NCI-H2107 treated with DMSO at 0.1 percent for 48 hours (cell line): ENCODE measurements at regions not wholly inside any gene's neighbourhood (a gene's known extent, or its start where the extent isn't known, plus 50 kb on each side); places are given as distances from the start of the nearest gene placed in this dataset.

Experiments
- DNase-seq: peaks from one replicate; lab custom pipeline; 2025; ENCODE audit not compliant: unreplicated experiment; lab: John Stamatoyannopoulos, UW

- DNase-seq, result no peak
These were observed 199.5 kb upstream of the PLEKHG7 start for GRCh38 chr12:92503029-92503931.

- DNase-seq, result no peak
These were observed 200.3 kb upstream of the PLEKHG7 start for GRCh38 chr12:92502417-92503028.

GRCh38 chr12:92496790-92497189 lies 206.0 kb upstream of the PLEKHG7 start:
- DNase-seq, result no peak

GRCh38 chr12:92495108-92495507 lies 207.7 kb upstream of the PLEKHG7 start:
- no peak for DNase-seq

GRCh38 chr12:92493816-92494215 lies 209.0 kb upstream of the PLEKHG7 start:
- no peak for DNase-seq

GRCh38 chr12:92492995-92493394 lies 209.8 kb upstream of the PLEKHG7 start:
- DNase-seq, result no peak

- no peak for DNase-seq
These were observed 210.5 kb upstream of the PLEKHG7 start for GRCh38 chr12:92492291-92492690.

- DNase-seq, result no peak
These were observed 213.0 kb upstream of the PLEKHG7 start for GRCh38 chr12:92489781-92490180.

GRCh38 chr12:92488735-92489134 lies 214.1 kb upstream of the PLEKHG7 start:
- DNase-seq, result no peak

GRCh38 chr12:92487138-92487485 lies 215.7 kb upstream of the PLEKHG7 start:
- DNase-seq, result no peak

GRCh38 chr12:92486443-92487137 lies 216.2 kb upstream of the PLEKHG7 start:
- no peak for DNase-seq

- no peak for DNase-seq
These were observed 217.1 kb upstream of the PLEKHG7 start for GRCh38 chr12:92485351-92486348.

GRCh38 chr12:92482599-92482998 lies 220.2 kb upstream of the PLEKHG7 start:
- DNase-seq, result no peak

- no peak for DNase-seq
These were observed 221.7 kb upstream of the PLEKHG7 start for GRCh38 chr12:92481066-92481465.

- no peak for DNase-seq
These were observed 224.1 kb upstream of the PLEKHG7 start for GRCh38 chr12:92478692-92479091.

GRCh38 chr12:92476844-92477243 lies 225.9 kb upstream of the PLEKHG7 start:
- DNase-seq, result no peak

GRCh38 chr12:92473564-92473963 lies 229.2 kb upstream of the PLEKHG7 start:
- peak; percentile 40 for DNase-seq

- DNase-seq, result no peak
These were observed 230.6 kb upstream of the PLEKHG7 start for GRCh38 chr12:92472201-92472600.

GRCh38 chr12:92471551-92471950 lies 231.2 kb upstream of the PLEKHG7 start:
- DNase-seq, result no peak

GRCh38 chr12:92470608-92471021 lies 232.2 kb upstream of the PLEKHG7 start:
- no peak for DNase-seq

- no peak for DNase-seq
These were observed 233.0 kb upstream of the PLEKHG7 start for GRCh38 chr12:92469837-92470236.
